GM12875 (cell line): ENCODE measurements at regions not wholly inside any gene's neighbourhood (a gene's known extent, or its start where the extent isn't known, plus 50 kb on each side); places are given as distances from the start of the nearest gene placed in this dataset.
"Not testable (repeated sequence)": the region's sequence is repeated elsewhere in the genome, so short reads cannot be mapped to it uniquely, and the experiment has no call there.

Experiments
- H3K4me3 ChIP-seq: one replicate; pipeline ENCODE4 v1.5.1; 2011; ENCODE audit warnings: low read depth, low read length, control low read depth
- TF ChIP-seq, protein P1 (sequence below): IDR thresholded peaks from 2 replicates; pipeline ENCODE4 v1.5.1; 2011; ENCODE audit warnings: low read depth, mild to moderate bottlenecking, control low read depth, inconsistent platforms, low read length, moderate library complexity, borderline replicate concordance; ENCODE audit not compliant: insufficient read depth

DNA sequence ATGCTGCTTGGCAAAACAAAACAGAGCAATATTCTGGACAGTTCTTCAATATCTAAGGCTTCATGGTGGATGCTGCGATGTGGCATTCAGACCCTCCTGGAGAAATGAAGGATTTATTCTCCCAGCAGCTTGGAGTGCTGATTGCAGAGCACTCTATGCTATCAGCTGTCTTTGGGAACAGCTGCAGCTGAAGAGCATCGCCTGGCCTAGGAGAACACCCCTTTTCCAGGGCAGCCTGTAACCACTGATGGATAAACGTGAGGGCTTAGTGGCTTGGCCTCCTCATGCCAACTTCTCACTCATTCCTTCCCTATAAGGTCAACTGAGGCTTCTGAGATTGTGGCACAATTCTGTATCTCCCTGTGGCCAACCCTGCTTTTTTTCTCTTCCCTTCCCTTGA lies 638.1 kb upstream of the CNTNAP2 start:
- H3K4me3 ChIP-seq = no peak overlapping the region
- TF ChIP-seq, protein P1, sequence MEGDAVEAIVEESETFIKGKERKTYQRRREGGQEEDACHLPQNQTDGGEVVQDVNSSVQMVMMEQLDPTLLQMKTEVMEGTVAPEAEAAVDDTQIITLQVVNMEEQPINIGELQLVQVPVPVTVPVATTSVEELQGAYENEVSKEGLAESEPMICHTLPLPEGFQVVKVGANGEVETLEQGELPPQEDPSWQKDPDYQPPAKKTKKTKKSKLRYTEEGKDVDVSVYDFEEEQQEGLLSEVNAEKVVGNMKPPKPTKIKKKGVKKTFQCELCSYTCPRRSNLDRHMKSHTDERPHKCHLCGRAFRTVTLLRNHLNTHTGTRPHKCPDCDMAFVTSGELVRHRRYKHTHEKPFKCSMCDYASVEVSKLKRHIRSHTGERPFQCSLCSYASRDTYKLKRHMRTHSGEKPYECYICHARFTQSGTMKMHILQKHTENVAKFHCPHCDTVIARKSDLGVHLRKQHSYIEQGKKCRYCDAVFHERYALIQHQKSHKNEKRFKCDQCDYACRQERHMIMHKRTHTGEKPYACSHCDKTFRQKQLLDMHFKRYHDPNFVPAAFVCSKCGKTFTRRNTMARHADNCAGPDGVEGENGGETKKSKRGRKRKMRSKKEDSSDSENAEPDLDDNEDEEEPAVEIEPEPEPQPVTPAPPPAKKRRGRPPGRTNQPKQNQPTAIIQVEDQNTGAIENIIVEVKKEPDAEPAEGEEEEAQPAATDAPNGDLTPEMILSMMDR = no peak

DNA sequence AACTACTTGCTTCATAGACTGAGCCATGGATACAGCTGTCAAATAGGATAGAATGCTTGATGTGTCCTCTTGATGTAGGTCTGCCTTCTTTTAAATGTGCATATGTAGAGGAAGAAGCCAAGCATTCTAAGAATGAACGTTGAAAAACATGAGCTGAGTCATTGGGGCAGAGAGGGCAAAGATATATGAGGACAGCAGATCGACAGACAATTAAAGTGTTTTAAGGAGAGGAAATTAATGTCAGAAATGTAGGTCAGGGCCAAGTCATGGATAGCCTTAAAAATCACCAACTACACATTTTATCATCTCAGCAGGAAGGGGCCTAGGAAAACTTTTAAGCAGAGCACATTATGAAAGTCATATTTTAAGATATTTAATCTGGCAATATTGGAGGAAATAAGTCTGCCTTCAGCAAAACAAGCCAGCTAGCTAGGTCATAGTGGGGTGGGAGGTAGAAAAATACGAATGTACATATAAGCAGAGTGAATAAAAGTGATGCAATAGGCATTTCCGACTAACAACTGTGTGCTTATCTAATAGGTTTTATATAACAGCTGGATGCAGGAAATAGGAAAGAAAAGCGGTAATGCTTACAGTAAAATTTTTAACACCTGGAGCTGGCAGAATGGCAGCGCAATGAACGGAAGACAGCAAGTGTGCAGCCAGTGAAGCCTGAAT lies 638.3 kb upstream of the TPK1 start:
- no peak overlapping the region for H3K4me3 ChIP-seq
- TF ChIP-seq, protein P1 = no peak

DNA sequence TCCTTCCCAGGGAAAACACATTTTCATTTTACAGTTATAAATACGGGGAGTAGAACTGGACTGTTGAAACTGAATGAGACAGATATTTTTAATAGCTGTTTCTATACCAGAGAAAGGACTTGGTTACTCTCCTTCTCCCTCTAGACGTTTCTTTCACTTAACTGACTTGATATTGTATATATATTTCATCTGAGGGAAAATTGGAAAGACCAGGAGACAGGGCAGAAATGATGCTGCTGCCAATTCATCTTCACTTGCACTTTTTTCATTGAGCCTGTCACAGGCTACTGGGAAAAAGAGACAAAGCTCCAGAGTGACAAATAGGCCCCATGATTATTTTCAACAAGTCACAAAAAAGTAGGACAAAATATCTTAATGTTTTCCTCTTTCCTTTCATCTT lies 636.0 kb upstream of the TPK1 start:
- TF ChIP-seq, protein P1 = no peak
- H3K4me3 ChIP-seq = no peak overlapping the region

DNA sequence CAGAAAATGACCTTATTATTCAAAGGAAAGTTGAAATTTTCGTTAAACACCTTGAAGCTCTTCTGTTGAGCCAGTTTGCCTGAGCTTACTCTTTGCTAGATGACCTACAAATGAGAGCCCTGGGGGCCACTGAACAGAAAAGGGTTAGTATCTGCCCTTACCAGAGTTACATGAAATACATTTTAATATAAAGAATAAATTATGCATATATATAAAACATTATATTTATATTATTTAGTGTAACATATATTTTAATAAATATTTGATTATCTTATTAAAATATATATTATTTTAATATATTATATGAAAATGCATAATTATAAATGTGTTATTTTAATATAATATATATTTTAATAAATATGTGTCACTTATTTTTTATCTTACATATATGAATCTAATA lies 628.4 kb upstream of the TPK1 start:
- TF ChIP-seq, protein P1 = no peak
- no peak overlapping the region for H3K4me3 ChIP-seq

DNA sequence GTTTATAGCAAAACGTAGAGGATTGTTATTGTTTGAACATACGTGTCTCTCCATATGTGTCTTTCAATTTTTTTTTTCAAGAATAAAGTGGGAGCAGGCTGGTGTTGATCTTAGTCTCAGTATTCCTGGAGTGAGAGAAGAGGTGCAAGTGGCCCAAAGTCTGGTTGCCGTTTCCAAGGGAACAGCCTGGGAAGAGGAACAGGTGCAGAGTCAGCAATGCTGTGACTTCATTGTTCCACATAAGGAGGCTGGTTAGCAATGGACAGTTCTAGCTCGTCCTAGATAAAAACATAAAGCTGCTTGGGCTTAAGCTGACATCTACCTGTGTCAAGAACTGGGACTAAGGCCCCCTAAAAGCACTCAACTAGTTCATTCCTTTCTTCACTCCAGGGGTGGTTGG lies 626.6 kb upstream of the TPK1 start:
- TF ChIP-seq, protein P1 = no peak
- H3K4me3 ChIP-seq = no peak overlapping the region

DNA sequence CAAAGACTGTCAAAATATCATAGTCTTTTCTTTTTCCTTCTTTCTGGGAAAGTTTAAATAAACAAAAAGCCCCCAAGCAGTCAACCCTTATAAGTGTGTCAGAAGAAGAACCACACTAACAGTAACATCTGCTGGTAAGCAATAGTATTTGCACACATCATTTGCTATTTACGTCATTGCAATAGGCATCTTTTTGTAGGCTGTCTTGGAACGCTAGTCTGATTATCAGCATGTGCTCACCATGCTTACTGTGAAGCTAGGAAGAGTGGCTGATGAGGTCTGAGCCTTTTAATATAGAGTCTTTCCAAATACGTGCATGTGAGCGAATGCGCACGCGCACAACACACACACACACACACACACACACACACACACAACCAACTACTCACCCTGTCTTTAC lies 599.0 kb upstream of the TPK1 start:
- TF ChIP-seq, protein P1 = no peak
- no peak overlapping the region for H3K4me3 ChIP-seq

DNA sequence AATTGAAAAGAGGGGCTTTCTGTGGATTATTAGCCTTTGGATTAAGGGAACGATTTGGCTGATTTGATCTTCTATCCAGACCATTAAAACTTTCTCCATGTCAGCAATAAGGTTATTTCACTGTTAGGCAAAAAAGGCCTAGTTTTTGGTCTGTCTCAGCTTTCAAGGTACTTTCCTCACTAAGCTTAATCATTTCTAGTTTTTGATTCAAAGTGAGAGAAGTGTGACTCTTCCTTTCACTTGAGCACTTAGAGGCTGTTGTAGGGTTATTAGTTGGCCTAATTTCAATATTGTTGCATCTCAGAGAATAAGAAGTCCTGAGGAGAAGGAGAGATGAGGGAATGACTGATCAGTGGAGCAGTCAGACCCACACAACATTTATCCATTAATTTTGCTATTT lies 596.0 kb upstream of the TPK1 start:
- H3K4me3 ChIP-seq = no peak overlapping the region
- TF ChIP-seq, protein P1 = no peak

DNA sequence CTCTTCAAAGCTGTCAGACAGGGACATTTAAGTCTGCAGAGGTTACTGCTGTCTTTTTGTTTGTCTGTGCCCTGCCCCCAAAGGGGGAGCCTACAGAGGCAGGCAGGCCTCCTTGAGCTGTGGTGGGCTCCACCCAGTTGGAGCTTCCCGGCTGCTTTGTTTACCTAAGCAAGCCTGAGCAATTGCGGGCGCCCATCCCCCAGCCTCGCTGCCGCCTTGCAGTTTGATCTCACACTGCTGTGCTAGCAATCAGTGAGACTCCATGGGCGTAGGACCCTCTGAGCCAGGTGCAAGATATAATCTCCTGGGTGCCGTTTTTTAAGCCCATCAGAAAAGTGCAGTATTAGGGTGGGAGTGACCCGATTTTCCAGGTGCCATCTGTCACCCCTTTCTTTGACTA lies 582.6 kb upstream of the TPK1 start:
- not testable (repeated sequence) for H3K4me3 ChIP-seq
